Dermis microvascular lymphatic vessel endothelial cell (primary cell): ENCODE measurements at regions not wholly inside any gene's neighbourhood (a gene's known extent, or its start where the extent isn't known, plus 50 kb on each side); places are given as distances from the start of the nearest gene placed in this dataset.
"Not testable (repeated sequence)": the region's sequence is repeated elsewhere in the genome, so short reads cannot be mapped to it uniquely, and the experiment has no call there.

ENCODE experiments used
- DNase-seq, 2 donors: peaks; one replicate each; pipeline versions ENCODE4 v3.0.0 to v3.0.0-alpha.2; 2010; ENCODE audit warnings: low read depth in 2 of 2

DNA sequence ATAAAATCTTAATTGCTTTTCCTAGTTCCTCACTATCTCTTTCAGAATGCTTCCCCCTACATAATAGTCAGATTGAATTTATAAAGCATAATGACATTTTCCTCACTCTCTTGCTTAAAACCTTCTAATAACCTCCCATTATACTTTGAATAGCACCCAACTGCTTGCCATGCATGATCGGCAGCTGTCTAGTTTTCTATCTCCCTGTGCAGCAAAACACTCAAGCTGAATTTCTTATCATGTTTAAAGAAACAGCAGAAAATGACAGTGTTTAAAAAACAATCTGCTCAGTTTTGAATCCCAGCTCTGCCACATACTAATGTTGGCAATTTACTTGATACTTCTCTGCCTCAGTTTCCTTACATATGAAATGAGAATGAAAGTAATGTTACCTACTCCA lies 947.1 kb upstream of the HS3ST1 start:
- no peak for DNase-seq

DNA sequence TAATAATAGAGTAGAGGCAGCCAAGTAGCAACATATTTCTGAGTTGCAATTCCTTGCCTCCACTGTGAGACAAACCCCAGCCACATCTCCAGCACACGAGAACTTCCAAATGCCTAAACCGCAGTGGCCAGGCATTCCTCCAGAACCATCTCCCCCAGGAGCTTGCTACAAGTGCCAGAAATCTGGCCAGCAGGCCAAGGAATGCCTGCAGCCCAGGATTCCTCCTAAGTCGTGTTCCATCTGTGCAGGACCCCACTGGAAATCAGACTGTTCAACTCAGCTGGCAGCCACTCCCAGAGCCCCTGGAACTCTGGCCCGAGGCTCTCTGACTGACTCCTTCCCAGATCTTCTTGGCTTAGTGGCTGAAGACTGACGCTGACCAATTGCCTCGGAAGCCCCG lies 937.2 kb upstream of the HS3ST1 start:
- DNase-seq: not testable (repeated sequence)

DNA sequence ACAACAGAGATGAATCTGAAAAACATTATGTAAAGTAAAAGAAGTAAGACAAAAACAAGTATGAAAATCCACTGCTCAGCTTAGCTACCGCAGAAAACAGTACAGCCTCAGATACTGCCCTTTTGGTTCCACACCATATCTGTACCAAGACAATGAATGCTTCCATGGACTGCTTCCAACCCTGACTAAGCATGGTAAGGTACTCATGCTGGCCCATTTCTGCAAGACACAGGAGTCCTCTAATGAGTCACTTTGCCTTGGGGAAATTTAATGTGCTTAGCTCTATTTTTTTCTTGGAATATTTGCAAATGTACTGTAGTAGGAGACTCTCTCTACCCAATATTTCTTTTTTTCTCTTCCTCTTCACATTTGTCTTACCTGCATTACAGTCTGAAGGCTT lies 931.7 kb upstream of the HS3ST1 start:
- DNase-seq: no peak

DNA sequence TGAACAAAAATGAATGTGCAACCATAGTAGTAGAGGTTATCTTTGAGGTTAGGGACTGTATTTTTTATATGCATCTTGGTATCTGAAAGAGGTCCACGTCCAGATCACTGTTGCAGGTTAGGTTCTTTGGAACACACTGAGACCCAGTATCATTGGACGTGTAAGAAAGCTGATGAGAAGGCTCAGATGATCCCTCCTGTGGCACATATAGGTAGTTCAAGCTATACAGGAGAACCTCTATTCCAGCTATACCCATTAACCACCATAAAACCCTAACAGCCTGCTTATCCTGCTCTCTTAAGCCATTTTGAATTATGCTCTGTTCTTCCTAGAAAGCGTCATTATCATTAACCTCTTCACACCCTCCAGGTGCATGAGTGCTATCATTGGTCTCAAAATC lies 930.7 kb upstream of the HS3ST1 start:
- no peak for DNase-seq

DNA sequence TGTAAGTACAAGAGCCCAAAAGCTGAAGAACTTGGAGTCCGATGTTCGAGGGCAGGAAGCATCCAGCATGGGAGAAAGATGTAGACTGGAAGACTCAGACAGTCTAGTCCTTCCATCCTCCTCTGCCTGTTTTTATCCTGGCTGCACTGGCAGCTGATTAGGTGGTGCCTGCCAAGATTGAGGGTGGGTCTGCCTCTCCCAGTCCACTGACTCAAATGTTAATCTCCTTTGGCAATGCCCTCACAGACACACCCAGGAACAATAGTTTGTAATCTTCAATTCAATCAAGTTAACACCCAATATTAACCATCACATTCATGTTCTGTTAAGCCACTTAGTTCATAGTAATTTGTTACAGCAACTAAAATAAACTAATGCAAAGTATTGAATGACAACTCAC lies 904.4 kb upstream of the HS3ST1 start:
- DNase-seq: not testable (repeated sequence)

DNA sequence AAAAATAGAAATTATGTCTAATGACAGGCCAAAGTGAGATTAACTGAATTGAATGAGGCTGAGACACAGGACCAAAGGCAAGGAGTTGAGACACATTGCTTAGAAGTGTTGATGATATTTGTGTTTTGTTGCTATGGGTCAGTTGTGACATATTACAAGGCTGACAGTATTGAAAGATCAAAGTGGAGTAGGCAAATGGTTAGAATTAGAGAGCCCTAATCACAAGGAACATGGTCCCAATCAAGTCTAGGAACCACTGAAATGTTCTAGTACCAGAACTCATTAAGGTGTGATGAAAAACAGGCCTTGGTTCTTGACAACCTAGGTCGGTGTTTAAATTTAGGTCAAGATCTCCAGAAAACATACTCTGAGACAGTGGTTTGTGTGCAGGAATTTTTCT lies 896.3 kb upstream of the HS3ST1 start:
- DNase-seq: no peak

DNA sequence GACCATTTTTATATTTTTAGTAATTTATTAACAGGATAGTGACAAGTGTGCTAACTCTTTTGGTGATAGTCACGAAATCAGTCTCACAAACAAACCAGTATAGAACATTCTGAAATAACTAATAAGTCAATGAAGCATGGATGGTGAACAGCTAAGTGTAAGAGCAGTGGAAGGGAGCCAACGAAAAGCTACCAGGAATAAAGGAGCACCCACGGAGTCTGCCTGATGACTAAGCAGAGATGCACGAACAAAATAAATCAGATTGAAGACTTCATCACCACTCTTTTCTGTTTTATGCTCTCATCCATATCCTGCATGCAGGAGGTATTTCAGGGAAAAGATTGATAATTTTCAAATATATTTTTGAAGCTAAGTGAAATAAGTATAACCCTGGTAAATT lies 891.1 kb upstream of the HS3ST1 start:
- DNase-seq: no peak

DNA sequence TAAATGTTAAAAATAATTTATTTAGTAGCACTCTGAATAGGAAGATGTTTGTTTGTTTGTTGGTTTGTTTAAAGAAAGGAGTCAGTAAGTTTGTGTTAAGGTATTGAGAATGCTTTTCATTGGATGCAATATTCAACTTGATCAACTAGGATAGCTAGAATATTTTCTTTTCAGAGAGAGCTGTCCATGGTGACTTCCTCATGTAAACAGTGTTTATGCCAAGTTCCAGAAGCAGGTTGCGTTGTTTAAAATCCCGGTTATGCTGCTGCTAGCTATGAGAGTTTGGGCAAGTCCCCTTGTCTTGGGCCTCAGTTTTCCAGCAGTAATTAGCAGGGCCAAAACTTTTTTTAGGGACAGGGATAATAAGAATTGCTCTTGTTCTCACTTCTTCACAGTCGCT lies 876.2 kb upstream of the HS3ST1 start:
- no peak for DNase-seq

DNA sequence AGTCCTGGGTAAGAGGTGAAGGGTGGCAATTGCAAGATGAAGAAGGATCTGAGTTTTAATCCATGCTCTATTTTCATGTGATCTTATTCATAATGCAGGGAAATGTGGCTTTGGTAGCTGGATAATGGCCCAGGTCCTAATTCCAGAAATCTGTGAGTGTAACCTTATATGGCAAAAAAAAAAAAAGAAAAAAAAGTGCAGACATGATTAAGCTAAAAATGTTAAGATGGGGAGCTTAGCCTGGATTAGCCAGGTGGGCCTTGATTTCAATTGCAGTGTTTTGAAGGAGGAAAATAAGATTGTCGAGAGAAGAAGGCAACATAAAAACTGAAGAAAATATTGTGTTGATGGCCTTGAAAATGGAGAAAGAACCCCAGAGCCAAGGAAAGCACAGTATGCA lies 867.7 kb upstream of the HS3ST1 start:
- no peak for DNase-seq

DNA sequence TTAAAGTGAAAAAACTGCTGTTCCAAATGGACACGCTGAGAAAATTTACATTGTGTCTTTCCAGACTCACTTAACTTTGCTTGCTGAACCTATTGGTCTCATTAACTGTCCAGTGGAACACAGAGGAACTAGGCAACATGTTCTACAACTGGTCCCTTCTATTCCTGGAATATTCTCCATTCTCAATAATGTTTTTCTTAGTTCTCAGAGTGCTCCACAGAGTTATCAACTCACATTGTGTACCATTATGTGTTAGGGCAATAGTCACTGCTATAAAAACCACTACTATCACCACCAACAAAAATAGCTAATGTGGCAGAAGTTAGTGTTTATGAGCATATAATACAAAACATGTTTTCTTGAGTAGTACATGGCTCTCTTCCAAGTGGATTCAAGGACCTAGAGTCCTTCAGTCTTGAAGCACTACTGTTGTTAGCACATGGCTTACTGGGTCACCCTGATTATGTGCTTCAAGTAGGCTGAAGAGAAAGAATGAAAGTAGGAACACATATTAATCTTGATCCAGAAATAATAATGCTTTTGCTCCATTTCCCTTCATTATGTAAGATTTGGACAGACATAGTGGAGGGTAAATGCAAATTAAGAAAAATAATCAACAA lies 865.3 kb upstream of the HS3ST1 start:
- no peak for DNase-seq

DNA sequence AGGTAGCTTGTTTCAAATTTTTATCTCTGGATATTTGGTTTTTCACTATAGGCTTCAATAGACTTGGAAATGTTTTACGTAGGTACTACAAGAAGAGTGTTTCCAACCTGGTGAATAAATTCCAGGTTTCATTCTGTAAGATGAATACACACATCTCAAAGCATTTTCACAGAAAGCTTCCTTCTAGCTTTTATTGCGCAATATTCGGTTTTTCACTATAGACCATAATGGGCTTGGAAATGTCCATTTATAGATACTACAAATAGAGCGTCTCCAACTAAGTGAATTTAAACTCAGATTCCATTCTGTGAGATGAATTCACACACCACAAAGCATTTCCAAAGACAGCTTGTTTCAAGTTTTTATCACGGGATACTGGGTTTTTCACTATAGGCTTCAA lies 857.7 kb upstream of the HS3ST1 start:
- no peak for DNase-seq

DNA sequence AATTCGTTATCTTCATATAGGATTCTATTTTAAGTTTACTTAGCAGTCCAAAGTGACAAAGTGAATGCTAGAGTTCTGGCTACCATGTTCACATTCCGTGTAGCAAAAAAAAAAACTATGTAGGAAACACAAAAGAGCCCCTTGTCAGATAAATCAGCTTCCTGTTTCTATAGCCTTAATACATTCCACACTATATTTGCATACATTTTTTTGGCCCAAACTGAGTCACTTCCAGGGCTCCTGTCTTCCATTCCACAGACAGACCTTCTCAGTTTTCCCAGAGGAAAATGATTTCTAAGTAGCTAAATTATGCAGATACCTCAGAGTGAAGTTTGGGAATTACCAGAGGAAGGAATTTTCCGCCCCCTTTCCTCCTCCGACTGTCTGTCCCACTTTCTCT lies 841.9 kb upstream of the HS3ST1 start:
- peak in 1 of 2 donors; percentile 5 for DNase-seq

DNA sequence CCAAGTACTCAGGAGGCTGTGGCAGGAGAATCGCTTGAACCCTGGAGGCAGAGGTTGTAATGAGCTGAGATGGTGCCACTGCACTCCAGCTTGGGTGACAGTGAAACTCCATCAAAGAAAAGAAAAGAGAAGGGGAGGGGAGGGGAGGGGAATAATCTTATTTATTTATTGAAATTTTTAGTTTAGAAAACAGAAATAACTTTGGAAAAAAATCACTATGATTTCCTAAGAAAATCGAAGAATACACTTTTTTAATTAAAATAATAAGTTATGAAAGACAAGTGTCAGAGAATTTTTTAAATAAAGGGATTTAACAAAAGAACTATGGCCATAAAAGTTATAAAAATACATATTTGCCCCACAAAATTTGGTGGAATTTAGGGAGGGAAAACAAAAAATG lies 836.9 kb upstream of the HS3ST1 start:
- no peak for DNase-seq

DNA sequence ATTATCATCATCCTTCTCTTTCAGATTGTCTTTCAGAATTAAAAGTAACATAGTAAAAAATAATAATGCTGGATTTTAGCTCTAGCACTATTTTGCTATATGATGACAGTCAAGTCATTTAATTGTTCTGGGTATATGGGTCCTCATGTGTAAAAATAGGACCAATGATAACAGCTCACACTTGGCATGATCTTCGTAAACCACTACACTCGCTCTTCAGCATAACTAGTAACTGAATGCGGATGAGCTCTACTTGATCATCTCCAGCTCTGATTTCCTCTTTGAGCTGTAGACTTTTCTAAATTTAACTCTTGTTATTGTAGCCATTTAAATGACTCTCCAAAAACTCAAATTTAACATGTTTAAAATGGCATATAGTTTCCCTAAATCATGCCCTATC lies 831.8 kb upstream of the HS3ST1 start:
- no peak for DNase-seq

DNA sequence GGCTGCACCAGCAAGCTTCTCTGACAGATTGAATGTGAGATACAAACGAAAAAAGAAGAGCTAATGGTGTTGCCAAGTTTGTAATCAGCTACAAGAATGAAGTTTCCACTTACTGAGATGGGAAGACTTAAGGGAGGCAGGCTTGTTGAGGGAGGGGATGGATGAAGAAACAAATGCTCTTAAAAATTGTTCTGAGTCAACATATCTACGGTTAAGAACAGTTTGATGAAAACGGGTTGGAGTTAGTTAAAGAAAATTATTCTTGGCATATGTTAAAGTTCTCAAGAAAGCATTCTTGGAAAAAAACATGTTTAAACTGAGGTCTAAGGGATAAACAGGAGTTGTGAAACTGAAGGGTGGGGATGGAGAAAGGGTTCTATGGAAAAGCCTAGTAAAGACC lies 816.3 kb upstream of the HS3ST1 start:
- DNase-seq: no peak

DNA sequence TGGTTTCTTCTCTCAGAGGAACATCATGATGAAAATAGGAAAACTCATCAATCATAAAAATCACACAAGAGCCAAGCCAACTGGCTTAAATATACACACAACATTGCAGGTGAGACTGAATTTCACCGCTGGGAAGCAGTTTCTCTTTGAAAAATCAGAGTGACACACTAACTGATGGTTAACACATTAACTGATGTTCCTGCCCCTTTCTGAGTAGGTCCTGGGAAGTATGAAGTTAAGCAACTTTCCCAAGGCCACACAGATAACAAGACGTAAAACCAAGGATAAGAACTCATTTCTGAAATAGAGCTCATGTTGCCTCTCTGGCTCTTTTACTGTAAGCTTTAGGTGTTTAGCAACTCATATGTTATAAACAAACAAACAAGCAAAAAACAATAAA lies 813.7 kb upstream of the HS3ST1 start:
- DNase-seq: no peak

DNA sequence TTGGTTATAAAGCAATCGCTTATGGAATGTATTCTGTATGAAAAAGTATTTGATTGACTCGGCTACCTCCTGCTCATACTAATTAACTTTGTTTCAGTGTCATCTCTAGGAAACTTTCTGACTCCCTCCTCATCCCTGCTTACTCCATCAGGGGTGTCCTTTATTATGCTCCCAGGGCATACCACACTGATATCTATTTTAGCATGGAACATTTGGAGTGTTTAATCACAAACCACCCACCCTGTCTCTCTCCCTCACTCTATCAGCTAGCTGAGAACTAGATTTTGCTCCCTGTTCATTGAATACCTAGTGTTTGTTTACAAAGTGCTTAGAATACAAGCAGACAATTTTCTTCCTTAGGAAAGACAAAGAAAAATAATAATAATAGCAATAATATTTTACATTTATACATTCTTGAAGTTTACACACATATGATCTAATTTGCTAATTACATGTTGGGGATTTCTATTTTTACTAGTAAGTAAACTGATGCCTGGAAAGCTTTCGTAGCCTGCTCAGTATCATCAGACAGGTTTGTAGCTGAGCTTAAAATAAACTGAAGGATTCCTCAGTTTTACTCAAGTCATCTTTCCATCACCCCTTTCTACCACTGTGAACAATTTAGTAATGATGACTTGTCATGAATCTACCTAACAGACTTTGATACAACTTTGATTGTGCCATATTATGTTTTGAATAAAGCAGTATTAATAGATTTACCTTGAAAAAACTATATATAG lies 811.4 kb upstream of the HS3ST1 start:
- no peak for DNase-seq

DNA sequence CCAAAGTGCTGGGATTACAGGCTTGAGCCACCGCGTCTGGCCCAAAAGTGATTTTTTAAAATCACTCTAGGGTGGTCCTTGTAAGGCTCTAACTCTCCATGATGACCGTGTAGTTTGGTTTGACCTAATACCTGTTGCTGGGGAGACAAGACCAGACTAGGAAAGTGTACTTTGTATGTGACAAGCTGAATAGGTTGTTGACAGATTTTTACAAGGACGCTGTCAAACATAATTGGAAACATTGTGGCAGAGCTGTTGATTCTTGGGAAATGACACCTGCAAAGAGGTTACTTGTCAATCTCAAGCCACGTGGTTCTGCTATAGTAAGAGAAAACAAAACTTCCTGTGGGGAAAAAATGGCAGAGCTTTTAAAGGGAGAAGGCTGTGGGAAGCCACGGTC lies 802.4 kb upstream of the HS3ST1 start:
- no peak for DNase-seq

DNA sequence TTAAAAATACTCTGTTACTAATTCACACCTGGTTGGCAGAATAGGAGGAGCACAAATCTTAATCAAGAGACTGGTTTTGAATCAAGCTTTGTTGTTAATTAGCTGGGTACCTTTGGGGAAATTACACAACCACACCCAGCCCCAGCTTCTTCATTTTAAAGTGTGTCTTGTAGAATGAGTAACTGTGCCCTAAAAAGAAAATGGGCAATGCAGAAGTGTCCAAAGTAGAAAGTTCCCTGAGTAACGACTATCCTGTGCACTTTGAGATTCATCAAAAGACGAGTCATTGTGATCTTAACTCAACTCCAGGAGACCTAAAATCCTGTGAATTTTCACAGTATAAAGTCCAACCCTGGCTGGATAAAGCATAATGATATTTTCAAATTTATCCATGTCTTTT lies 792.3 kb upstream of the HS3ST1 start:
- no peak for DNase-seq

DNA sequence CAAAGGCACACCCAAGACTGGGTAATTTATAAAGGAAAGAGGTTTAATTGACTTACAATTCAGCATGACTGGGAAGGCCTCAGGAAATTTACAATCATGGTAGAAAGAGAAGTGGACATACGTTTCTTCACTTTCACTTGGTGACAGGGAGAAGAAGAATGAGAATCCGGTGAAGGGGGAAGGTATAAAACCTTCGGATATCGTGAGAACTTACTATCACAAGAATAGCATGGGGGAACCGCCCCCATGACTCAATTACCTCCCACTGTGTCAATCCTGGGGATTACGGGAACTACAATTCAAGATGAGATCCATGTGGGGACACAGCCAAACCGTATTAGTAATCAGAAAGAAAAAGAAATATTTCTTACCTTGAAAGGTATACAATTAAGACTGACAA lies 782.9 kb upstream of the HS3ST1 start:
- no peak for DNase-seq

DNA sequence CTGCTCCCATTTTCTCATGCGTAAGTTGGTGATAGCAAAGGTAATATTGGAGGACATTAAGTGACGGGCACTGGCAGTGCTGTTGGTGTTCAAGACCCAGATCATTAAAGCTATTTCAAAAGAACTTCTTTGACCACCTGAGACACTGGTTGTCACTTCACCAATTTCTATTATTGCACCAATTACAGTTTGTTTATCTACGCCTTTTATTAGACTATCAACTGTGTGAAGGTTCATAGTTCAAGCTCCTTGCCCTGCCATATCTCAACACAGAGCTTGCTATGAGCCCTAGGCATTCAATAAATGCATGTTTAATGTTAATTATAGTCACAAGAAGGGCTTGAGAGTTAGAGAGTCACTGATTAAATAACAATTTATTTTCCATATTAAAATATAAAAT lies 778.7 kb upstream of the HS3ST1 start:
- no peak for DNase-seq

DNA sequence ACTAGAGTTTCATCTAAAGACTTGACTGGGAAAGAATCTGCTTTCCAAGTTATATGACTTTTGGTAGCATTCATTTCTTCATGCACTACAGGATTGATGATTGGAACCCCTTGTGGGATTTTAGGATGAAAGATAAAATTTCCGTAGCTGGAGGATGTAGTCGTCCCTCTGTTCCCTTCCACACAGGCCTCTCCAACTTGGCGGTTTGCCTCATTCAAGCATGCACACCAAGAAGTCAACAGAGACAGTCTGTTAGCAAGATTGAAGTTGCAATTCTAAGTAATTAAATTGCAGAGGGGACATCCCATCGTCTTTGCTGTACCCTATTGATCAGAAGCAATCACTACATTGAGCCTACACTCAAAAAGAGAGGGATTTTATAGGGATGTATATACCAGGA lies 777.4 kb upstream of the HS3ST1 start:
- no peak for DNase-seq

DNA sequence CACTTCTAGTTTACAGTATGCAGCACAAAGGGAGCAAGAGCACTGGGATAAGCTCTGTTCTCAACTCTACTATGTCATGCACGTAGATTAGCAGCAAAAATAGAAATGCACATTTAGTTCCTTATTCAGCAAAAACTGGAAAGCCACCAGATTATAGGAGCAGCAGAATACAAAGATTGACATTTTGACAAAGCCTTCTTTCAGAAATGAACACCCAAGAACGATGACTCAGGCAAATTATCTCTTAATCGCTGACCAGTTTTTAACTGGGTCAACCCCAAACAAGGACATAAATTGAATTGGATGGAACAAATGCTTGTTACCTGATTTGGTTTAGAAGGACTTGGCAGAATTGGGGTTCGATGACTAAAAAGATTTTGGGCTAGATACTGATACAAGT lies 775.3 kb upstream of the HS3ST1 start:
- no peak for DNase-seq

DNA sequence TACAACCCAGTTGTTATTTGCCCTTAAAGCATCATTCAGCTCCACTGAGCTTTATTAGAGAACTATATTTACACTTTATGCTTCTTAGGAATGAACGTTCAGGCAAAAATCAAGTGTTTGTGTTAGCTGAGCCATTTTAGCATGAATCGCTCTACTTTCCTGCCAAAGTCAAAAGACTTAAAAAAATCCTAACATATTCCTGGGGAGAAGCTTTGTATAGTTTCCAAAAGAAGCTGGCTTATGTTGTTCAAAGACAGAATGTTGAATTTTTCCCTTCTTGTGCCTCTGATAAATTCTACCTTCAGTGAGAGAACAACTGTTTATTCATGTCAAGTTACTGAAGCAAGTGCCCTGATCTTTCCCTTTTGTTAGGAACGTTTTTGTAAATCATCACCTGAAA lies 771.5 kb upstream of the HS3ST1 start:
- DNase-seq: no peak
